ENCODE measurements at regions not wholly inside any gene's neighbourhood (a gene's known extent, or its start where the extent isn't known, plus 50 kb on each side); places are given as distances from the start of the nearest gene placed in this dataset.

GRCh38 chr17:55654022-55654421, 68.6 kb downstream of the TMEM100 start:
- no peak for TF ChIP-seq CTCF (IDR thresholded peaks at IDR 0.05; ENCODE audit: low read length)
- TF ChIP-seq EZH2 (optimal IDR thresholded peaks at IDR 0.05; ENCODE audit: low read depth, low read length) = no peak
- TF ChIP-seq EZH2phosphoT487 (IDR thresholded peaks at IDR 0.05; ENCODE audit: low read length) = no peak
